ENCODE measurements at regions not wholly inside any gene's neighbourhood (a gene's known extent, or its start where the extent isn't known, plus 50 kb on each side); places are given as distances from the start of the nearest gene placed in this dataset.

DNA sequence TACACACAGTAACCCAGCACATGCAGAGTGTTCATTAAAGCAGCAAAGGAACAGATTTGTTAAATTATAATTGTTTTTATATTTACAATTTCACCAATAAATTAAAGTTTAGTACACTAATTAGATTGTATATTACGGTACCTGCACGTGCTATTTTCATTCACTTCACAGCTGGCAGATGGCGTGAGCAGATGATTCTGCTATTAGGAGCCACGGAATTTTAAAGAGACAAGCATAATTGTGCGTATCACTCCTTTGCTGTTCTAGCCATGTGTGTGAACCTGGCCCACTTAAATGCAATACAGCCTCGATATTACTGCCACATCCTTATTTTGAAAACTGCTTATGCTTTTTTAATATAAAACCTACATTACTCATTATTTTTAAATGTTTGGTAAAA, 332.8 kb upstream of the SOX11 start:
- no peak overlapping the region for H3K27ac ChIP-seq (ENCODE audit: insufficient read depth, low read depth, low read length, poor library complexity, severe bottlenecking)
- no peaks in the 10 kb centered on the region for H3K36me3 ChIP-seq (ENCODE audit: control insufficient read depth, insufficient read depth, low read length)
- H3K4me3 ChIP-seq (ENCODE audit: insufficient read depth, low read depth, low read length): no peak overlapping the region
- WGBS, 2 experiments: 97 to 99% methylated on average over 6 of the region's 6 CpGs
- H3K27me3 ChIP-seq (ENCODE audit: control insufficient read depth, insufficient read depth, low read length, poor library complexity, severe bottlenecking): no peaks in the 10 kb centered on the region
- no peaks in the 10 kb centered on the region for H3K4me1 ChIP-seq (ENCODE audit: control insufficient read depth, insufficient read depth, low read length)
- H3K9me3 ChIP-seq (ENCODE audit: control insufficient read depth, low read length): no peaks in the 10 kb centered on the region

DNA sequence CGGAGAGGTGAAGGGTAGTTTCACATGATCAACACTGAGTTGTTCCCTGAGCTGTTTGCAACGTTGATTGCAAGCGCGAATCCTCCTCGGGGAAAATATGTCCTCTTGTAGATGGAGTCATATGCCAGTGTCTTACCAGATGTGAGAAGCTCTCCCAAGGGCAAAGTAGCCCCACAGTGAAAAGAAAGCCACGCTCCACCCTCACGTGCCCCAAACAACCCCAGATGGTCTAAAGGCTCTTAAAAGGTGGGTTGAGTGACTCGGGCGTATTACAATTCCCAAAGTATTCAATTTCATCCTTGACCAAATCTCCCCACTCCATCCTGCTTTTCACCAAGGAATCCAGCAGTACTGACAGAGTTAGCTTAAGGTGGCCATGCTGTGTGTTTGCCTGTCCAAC, 332.1 kb upstream of the SOX11 start:
- Histone ChIP-seq H3K4me1 (ENCODE audit: control insufficient read depth, insufficient read depth, low read length) (no peaks in the 10 kb centered on the region), H3K9me3 (ENCODE audit: control insufficient read depth, low read length) (no peaks in the 10 kb centered on the region), H3K4me3 (ENCODE audit: insufficient read depth, low read depth, low read length) (no peak overlapping the region), H3K27me3 (ENCODE audit: control insufficient read depth, insufficient read depth, low read length, poor library complexity, severe bottlenecking) (no peaks in the 10 kb centered on the region), H3K27ac (ENCODE audit: insufficient read depth, low read depth, low read length, poor library complexity, severe bottlenecking) (no peak overlapping the region), H3K36me3 (ENCODE audit: control insufficient read depth, insufficient read depth, low read length) (no peaks in the 10 kb centered on the region)
- WGBS, 2 experiments: 81 to 83% methylated on average over 9 of the region's 9 CpGs

DNA sequence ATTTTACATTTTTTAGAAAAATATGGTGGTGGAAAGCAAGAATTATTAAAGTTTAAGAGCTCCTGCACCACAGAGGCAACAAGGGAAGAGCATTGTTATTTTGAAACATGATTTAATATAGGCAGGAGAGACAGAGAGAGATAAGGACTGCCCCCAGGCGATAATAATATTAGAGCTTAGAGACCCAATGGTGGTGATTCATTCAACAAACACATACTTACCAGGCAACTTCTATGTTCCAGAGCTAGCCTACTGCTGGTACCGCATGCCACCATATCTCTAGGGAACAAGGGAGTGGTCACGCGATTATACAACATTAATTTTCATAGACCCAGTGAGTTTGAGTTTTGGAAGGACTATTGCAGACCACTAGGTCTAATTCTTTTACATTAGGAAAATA, 327.8 kb upstream of the SOX11 start:
- 85 to 98% methylated on average over 4 of the region's 4 CpGs for WGBS, 2 experiments
- no peaks in the 10 kb centered on the region for H3K36me3 ChIP-seq (ENCODE audit: control insufficient read depth, insufficient read depth, low read length)
- H3K4me3 ChIP-seq (ENCODE audit: insufficient read depth, low read depth, low read length): no peak overlapping the region
- no peak overlapping the region for H3K27ac ChIP-seq (ENCODE audit: insufficient read depth, low read depth, low read length, poor library complexity, severe bottlenecking)
- H3K27me3 ChIP-seq (ENCODE audit: control insufficient read depth, insufficient read depth, low read length, poor library complexity, severe bottlenecking): no peaks in the 10 kb centered on the region
- H3K4me1 ChIP-seq (ENCODE audit: control insufficient read depth, insufficient read depth, low read length): peaks cover 11% of the 10 kb centered on the region
- H3K9me3 ChIP-seq (ENCODE audit: control insufficient read depth, low read length): no peaks in the 10 kb centered on the region

DNA sequence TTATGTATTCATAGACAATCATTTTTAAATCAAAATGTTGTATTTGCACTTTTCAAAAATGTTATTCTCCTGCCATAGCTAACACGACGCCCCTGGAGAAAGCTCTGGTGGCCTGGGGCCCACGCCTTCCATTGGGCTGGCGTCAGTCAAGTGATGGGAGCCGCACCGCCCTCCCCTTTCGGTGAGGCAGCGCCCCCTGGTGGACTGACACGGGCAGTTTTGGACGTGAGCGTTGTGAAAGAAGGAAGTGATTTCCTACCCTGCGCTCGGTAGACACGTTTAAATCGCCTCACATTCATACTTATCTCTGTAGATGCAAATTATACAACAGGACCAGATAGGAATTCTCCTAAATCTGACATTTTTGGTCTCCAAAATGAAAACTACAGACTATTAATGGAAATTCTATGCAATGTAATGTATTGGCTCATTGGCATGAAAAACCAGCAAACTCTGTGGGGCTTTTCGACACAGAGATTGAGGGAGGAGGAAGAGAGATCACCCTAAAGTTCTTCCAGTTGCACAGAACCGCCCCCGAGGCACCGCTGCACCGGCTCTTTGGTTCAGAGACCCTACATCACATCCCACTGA, 326.2 kb upstream of the SOX11 start:
- Histone ChIP-seq H3K4me3 (ENCODE audit: insufficient read depth, low read depth, low read length) (no peak overlapping the region), H3K4me1 (ENCODE audit: control insufficient read depth, insufficient read depth, low read length) (peaks cover 11% of the 10 kb centered on the region), H3K9me3 (ENCODE audit: control insufficient read depth, low read length) (no peaks in the 10 kb centered on the region), H3K36me3 (ENCODE audit: control insufficient read depth, insufficient read depth, low read length) (no peaks in the 10 kb centered on the region), H3K27me3 (ENCODE audit: control insufficient read depth, insufficient read depth, low read length, poor library complexity, severe bottlenecking) (no peaks in the 10 kb centered on the region), H3K27ac (ENCODE audit: insufficient read depth, low read depth, low read length, poor library complexity, severe bottlenecking) (no peak overlapping the region)
- WGBS, 2 experiments: 30 to 40% methylated on average over 20 of the region's 20 CpGs

DNA sequence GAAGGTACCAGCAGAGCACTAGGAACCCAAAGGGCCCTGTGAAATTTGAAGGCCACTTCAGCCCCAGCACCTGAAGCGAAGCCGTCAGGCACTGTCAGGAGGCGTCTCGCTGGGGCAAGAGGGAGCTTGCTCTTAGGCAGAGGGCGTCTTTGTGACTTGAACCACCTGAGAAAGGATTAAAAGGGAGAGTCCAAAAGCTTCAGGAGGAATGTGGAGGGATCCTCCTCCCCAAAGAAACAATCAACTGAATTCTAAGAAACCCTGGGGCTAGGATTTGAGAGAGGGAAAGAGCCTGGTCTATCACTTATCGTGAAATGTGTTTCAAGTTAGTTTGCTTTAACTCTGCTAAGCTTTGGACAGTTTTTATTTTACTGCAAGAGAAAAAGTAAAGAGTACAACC, 324.9 kb upstream of the SOX11 start:
- 59% methylated on average over 6 of the region's 6 CpGs for WGBS, 2 experiments
- Histone ChIP-seq H3K27ac (ENCODE audit: insufficient read depth, low read depth, low read length, poor library complexity, severe bottlenecking) (no peak overlapping the region), H3K4me3 (ENCODE audit: insufficient read depth, low read depth, low read length) (no peak overlapping the region), H3K27me3 (ENCODE audit: control insufficient read depth, insufficient read depth, low read length, poor library complexity, severe bottlenecking) (no peaks in the 10 kb centered on the region), H3K4me1 (ENCODE audit: control insufficient read depth, insufficient read depth, low read length) (peaks cover 11% of the 10 kb centered on the region), H3K36me3 (ENCODE audit: control insufficient read depth, insufficient read depth, low read length) (no peaks in the 10 kb centered on the region), H3K9me3 (ENCODE audit: control insufficient read depth, low read length) (no peaks in the 10 kb centered on the region)

GRCh38 chr2:5368263-5368662, 323.9 kb upstream of the SOX11 start:
- 93 to 94% methylated on average over 7 of the region's 7 CpGs for WGBS, 2 experiments
- H3K9me3 ChIP-seq (ENCODE audit: control insufficient read depth, low read length): no peaks in the 10 kb centered on the region
- H3K27ac ChIP-seq (ENCODE audit: insufficient read depth, low read depth, low read length, poor library complexity, severe bottlenecking): no peak overlapping the region
- peaks cover 19% of the 10 kb centered on the region for H3K4me1 ChIP-seq (ENCODE audit: control insufficient read depth, insufficient read depth, low read length)
- no peaks in the 10 kb centered on the region for H3K36me3 ChIP-seq (ENCODE audit: control insufficient read depth, insufficient read depth, low read length)
- no peak overlapping the region for H3K4me3 ChIP-seq (ENCODE audit: insufficient read depth, low read depth, low read length)
- no peaks in the 10 kb centered on the region for H3K27me3 ChIP-seq (ENCODE audit: control insufficient read depth, insufficient read depth, low read length, poor library complexity, severe bottlenecking)

DNA sequence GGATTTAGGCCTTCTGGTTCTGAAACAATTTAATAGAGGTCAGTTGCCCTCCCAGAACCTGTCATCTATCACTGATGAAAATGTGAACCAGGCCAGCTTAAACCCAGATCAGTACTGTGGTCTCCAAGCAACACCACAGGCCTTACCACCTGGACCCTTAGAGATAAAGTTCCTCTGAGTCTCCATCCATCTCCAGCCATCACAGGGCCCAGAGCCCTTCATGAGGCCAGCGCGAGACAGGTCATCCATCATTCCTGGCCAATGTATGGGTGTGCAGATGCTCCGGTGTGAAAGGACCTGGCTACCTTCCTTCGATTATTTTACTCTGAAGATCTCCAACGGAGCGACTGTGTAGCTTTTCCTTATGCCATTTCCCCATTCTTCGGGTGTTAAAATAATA, 322.7 kb upstream of the SOX11 start:
- WGBS, 2 experiments: 86 to 93% methylated on average over 4 of the region's 7 CpGs
- peaks cover 30% of the 10 kb centered on the region for H3K4me1 ChIP-seq (ENCODE audit: control insufficient read depth, insufficient read depth, low read length)
- H3K27ac ChIP-seq (ENCODE audit: insufficient read depth, low read depth, low read length, poor library complexity, severe bottlenecking): no peak overlapping the region
- H3K27me3 ChIP-seq (ENCODE audit: control insufficient read depth, insufficient read depth, low read length, poor library complexity, severe bottlenecking): no peaks in the 10 kb centered on the region
- no peak overlapping the region for H3K4me3 ChIP-seq (ENCODE audit: insufficient read depth, low read depth, low read length)
- no peaks in the 10 kb centered on the region for H3K9me3 ChIP-seq (ENCODE audit: control insufficient read depth, low read length)
- no peaks in the 10 kb centered on the region for H3K36me3 ChIP-seq (ENCODE audit: control insufficient read depth, insufficient read depth, low read length)

DNA sequence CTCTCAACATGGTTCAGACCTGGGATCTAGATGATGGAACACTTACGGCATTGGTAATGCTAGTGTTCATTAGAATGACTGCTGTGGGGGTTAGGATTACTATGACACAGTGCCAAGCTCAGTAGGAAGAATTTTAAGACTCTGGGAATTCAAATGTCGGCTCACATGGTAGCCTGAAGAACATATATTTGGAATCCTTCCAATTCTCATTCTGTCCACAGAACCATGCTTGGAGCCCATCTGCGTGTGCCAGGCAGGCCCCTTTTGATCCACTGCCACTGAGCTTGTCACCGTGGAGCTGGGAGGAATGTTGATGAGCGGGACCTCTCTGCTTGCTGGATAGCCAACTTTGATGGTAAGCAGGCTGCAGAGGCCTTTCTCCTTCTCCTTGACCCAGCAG, 322.0 kb upstream of the SOX11 start:
- Histone ChIP-seq H3K4me3 (ENCODE audit: insufficient read depth, low read depth, low read length) (no peak overlapping the region), H3K27ac (ENCODE audit: insufficient read depth, low read depth, low read length, poor library complexity, severe bottlenecking) (no peak overlapping the region), H3K4me1 (ENCODE audit: control insufficient read depth, insufficient read depth, low read length) (peaks cover 35% of the 10 kb centered on the region), H3K36me3 (ENCODE audit: control insufficient read depth, insufficient read depth, low read length) (no peaks in the 10 kb centered on the region), H3K27me3 (ENCODE audit: control insufficient read depth, insufficient read depth, low read length, poor library complexity, severe bottlenecking) (no peaks in the 10 kb centered on the region), H3K9me3 (ENCODE audit: control insufficient read depth, low read length) (no peaks in the 10 kb centered on the region)
- 85 to 94% methylated on average over 5 of the region's 5 CpGs for WGBS, 2 experiments

GRCh38 chr2:5372141-5372540, 320.0 kb upstream of the SOX11 start:
- no peak overlapping the region for H3K27ac ChIP-seq (ENCODE audit: insufficient read depth, low read depth, low read length, poor library complexity, severe bottlenecking)
- no peaks in the 10 kb centered on the region for H3K36me3 ChIP-seq (ENCODE audit: control insufficient read depth, insufficient read depth, low read length)
- 79 to 84% methylated on average over 6 of the region's 6 CpGs for WGBS, 2 experiments
- peaks cover 35% of the 10 kb centered on the region for H3K4me1 ChIP-seq (ENCODE audit: control insufficient read depth, insufficient read depth, low read length)
- H3K27me3 ChIP-seq (ENCODE audit: control insufficient read depth, insufficient read depth, low read length, poor library complexity, severe bottlenecking): no peaks in the 10 kb centered on the region
- no peaks in the 10 kb centered on the region for H3K9me3 ChIP-seq (ENCODE audit: control insufficient read depth, low read length)
- no peak overlapping the region for H3K4me3 ChIP-seq (ENCODE audit: insufficient read depth, low read depth, low read length)

DNA sequence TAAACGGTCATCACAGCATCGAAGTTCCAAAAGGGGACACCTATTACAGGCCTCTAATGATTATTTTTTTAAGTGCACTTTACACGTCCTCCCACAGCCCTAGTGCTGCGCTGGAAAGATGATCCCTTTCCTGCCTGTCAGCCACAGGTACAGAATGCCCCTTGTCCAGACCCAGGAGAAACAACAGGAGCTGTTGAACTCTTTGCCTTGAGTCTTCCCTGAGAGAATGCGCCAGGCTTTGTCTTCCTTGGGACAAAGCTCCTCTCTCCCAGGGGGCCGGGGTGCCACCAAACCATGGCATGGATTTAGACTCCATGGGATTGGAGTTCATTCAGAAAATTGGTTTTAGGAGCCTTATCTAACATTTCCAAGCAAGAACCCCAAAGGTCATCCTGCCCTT, 319.0 kb upstream of the SOX11 start:
- peak overlapping the region; percentile 71 for H3K27ac ChIP-seq (ENCODE audit: insufficient read depth, low read depth, low read length, poor library complexity, severe bottlenecking)
- no peaks in the 10 kb centered on the region for H3K27me3 ChIP-seq (ENCODE audit: control insufficient read depth, insufficient read depth, low read length, poor library complexity, severe bottlenecking)
- WGBS, 2 experiments: 1 to 3% methylated on average over 6 of the region's 6 CpGs
- H3K4me3 ChIP-seq (ENCODE audit: insufficient read depth, low read depth, low read length): peak overlapping the region; percentile 24
- no peaks in the 10 kb centered on the region for H3K9me3 ChIP-seq (ENCODE audit: control insufficient read depth, low read length)
- no peaks in the 10 kb centered on the region for H3K36me3 ChIP-seq (ENCODE audit: control insufficient read depth, insufficient read depth, low read length)
- H3K4me1 ChIP-seq (ENCODE audit: control insufficient read depth, insufficient read depth, low read length): peaks cover 28% of the 10 kb centered on the region

DNA sequence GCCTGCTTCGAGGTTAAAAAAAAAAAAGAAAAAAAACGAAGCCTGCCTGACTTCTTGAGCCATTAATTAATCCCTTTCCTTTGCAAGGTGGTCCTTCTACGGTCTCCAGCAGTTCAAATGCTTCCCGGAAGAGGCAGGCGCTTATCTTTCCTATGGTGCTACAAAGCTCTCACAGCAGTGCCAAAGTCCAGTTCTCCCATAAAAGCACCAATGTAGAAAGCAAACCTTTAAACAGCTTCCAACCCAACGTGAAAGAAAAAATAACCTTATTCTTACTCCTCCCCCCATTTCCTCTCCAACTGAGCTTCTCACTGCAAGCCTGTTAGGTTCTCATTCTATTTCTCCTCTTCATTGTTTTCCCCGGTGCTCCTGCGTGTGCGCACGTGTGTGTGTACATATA, 317.4 kb upstream of the SOX11 start:
- no peaks in the 10 kb centered on the region for H3K9me3 ChIP-seq (ENCODE audit: control insufficient read depth, low read length)
- H3K4me3 ChIP-seq (ENCODE audit: insufficient read depth, low read depth, low read length): no peak overlapping the region
- no peaks in the 10 kb centered on the region for H3K36me3 ChIP-seq (ENCODE audit: control insufficient read depth, insufficient read depth, low read length)
- WGBS, 2 experiments: 64 to 70% methylated on average over 10 of the region's 10 CpGs
- peaks cover 24% of the 10 kb centered on the region for H3K4me1 ChIP-seq (ENCODE audit: control insufficient read depth, insufficient read depth, low read length)
- no peaks in the 10 kb centered on the region for H3K27me3 ChIP-seq (ENCODE audit: control insufficient read depth, insufficient read depth, low read length, poor library complexity, severe bottlenecking)
- no peak overlapping the region for H3K27ac ChIP-seq (ENCODE audit: insufficient read depth, low read depth, low read length, poor library complexity, severe bottlenecking)

Measured in ectodermal cell (in vitro differentiated cells).